Ramos (cell line): ENCODE measurements at regions not wholly inside any gene's neighbourhood (a gene's known extent, or its start where the extent isn't known, plus 50 kb on each side); places are given as distances from the start of the nearest gene placed in this dataset.
"Not testable (repeated sequence)": the region's sequence is repeated elsewhere in the genome, so short reads cannot be mapped to it uniquely, and the experiment has no call there.

Source experiments
- in situ Hi-C: fragments of 300-500 bp; cut with MboI; formaldehyde crosslinking; loops from one replicate; pipeline ENCODE4 v1.14.3; 2022; ENCODE audit warnings: low sequenced_read_pairs; ENCODE audit not compliant: unreplicated experiment

GRCh38 chr2:60212181-60212945, 341.1 kb downstream of the BCL11A start:
- in situ Hi-C loops = no loop called here

DNA sequence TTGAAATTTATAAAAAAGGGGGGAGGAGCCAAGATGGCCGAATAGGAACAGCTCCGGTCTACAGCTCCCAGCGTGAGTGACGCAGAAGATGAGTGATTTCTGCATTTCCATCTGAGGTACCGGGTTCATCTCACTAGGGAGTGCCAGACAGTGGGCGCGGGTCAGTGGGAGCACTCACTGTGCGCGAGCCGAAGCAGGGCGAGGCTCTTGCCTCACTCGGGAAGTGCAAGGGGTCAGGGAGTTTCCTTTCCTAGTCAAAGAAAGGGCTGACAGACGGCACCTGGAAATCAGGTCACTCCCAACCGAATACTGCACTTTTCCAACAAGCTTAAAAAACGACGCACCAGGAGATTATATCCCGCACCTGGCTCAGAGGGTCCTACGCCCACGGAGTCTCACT, 364.4 kb downstream of the BCL11A start:
- in situ Hi-C loops = not testable (repeated sequence)

DNA sequence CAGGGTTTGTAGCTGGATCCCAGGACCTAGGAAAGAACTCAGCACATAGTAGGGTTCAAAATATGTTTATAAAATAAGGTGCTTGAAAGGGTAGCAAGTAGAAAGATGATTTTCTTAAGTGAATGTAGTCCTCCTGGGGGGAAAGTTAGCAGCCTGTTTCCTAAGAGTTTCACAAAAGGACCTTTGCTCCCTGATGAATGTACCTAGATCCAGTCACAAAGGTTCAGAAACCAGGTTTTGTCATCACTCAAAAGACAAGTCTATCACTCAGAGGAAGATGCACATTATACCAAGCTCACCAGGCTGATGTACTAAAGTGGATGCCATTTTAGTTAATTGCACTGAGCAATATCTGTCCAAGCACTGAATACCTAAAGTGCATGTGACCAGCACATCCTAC, 378.2 kb downstream of the BCL11A start:
- in situ Hi-C loops = no loop called here

DNA sequence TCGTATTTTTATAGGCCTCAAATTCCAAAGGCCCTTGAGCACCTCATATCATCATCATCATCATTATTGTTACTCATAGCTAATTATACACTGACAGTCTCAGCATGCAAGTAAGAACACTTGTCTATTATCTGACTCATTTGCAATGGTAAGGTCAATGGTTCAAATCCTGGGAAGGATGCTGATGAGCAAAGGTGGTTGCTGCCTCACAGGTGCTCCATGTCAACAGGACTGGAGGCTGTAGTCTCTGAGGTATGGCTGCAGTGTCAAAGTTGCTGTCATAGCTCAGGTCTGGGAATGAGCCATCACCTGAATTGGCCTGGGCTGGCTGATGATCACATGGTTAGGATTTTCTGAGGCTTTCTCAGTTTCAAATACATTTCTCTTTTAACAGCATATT, 379.3 kb downstream of the BCL11A start:
- in situ Hi-C loops = no loop called here

GRCh38 chr2:60172801-60173200, 380.7 kb downstream of the BCL11A start:
- in situ Hi-C loops = no loop called here

DNA sequence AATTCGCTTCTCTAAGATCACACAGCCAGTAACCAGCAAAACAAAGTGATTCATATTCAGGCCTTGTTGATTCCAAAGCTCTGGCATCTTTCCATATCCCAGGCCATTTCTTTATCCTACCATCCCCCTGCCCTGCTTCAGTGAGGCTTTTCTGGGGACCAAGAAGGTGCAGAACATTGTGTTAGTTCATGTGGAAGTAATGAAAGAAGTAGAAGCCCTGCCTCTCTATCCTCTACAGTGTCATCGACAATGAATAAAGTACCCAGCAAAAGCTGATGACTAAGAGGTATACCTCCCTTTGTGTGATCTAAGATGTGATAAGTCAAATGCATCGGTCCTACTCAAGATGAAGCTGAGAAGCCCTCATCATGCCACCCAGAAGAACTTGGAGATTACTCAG, 383.2 kb downstream of the BCL11A start:
- in situ Hi-C loops = no loop called here

DNA sequence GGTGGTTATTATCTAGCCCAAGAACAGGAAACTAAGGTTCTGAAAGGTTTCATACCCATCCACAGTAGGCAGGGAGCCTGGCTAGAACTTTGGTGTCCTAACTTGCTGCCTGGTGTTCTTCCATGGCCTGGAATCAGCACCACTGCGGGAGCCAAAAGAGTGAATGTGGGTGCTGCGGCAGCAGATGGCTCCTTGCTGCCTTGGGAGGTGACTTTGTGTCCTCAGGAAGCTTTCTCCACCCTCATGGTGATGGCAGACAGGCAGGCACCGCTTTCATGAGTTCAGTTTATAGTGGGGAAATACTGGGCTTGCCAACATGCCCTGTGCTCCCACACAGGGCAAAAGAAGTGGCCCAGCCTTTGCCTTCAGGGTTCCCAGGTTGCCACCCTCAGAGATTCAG, 385.2 kb downstream of the BCL11A start:
- in situ Hi-C loops = no loop called here

- in situ Hi-C loops = no loop called here
Measured at GRCh38 chr2:60167089-60167488, 386.4 kb downstream of the BCL11A start.

DNA sequence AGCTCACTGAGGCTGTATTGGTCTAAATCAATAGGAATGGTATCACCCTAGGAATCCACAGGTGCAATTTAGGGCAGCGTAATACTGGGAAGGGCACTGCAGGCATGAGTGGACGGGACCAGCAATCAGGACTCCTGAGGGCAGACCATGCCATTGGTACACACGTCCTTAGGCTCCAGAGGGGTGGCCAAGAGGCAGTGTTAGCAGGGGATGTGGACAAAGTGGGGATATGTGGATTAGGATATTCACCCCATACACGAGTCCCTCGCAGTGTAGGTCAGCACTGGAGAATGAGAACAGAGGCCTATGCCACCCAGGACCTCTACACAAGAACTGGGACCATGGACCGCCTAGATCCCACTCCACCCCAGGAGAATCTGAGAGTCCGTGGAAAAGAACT, 389.8 kb downstream of the BCL11A start:
- in situ Hi-C loops = no loop called here

- in situ Hi-C loops = no loop called here
Measured at GRCh38 chr2:60159519-60159918, 393.9 kb downstream of the BCL11A start.

DNA sequence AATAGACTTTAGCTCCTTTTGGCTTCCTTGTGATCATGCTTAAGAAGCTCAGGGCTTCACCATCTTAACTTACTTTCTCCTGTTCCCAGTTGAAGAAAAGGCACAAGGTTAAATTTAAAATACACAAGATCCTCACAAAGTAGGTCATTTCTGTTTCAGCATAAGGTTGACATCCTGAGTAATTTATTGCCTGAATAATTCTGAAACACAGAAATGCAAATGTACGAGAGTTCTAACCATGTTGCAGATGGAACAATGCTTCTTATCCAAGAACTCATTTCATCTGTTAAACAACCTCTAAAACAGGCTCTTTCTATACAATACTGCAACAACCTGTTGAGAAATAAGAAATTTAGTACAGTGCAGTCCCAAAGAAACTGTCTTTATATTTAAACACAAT, 395.2 kb downstream of the BCL11A start:
- in situ Hi-C loops = no loop called here

DNA sequence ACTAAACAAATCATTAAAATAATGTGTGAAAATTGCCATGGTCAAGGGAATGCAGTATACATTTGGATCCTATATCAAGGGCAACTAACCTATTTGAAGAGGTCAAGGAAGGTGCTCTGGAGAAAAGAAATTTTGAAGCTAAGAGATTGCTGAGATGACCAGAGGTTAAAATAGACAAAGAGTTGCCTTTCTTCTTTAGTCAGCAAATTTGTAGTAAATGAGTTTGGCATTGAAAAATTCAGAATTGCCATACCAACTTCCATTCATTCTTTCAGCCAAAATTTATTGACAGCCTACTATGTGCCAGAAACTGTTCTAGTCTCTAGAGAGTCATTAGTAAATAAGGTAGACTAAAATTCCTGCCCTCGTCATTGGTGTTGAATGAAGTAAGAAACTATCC, 396.2 kb downstream of the BCL11A start:
- in situ Hi-C loops = no loop called here

DNA sequence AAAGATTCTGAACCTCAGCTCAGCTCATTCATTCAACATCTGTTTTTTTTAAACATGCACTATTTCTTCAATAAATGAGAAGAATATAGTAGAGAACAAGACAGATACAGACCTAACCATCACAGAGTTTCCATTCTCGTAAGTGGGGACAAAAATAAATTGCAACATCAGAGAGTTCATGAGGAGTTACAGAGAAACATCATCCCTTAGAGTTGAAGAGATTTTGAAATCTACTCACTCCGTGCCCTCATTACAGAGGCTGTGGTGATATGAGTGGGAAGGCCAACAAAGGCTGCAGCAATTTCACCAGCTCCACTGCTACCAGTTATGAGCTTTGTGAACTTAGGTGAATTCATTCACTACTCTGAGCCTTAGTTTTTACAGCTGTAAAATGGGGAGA, 399.3 kb downstream of the BCL11A start:
- in situ Hi-C loops = no loop called here

- in situ Hi-C loops = no loop called here
Measured at GRCh38 chr2:60152226-60152833, 401.1 kb downstream of the BCL11A start.

- in situ Hi-C loops = no loop called here
Measured at GRCh38 chr2:60149176-60149575, 404.3 kb downstream of the BCL11A start.

DNA sequence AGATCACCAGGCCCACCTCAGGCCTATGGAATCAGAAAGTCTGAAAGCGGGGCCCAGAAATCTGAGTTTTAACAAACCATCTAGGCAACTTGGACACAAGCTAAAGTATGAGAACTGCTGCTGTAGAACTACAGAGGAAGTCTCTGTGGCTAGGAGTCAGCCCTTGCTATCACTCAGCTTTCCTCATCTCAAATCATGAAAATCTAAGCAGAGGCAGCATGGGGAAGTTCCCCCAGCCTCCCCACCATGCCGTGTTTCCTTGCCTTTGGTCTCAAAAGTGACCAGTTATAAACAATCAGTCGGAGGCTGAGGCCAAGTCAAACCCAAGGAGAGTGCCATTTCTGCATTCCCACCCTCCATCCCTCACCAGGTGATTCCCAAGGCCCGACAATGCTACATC, 404.7 kb downstream of the BCL11A start:
- in situ Hi-C loops = no loop called here

DNA sequence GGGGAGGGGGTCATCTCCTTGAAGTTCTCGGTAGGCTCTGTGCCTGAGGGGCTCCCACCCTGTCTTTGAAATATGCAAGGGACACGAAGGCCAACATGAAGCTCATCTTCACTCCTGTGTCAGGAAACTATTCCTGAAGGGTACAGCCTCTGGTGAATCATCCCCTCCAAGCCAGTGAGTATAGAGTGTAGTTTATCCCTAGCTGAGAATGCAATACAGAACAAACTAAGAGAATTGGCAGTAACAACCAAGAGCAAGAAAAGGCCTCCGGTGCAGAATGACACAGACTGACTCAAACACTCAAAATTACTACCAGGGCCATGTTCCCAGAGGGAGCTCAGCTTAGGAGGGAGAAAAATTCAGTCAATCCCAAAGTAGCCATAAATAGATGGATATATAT, 413.3 kb downstream of the BCL11A start:
- in situ Hi-C loops = no loop called here

GRCh38 chr2:60136913-60137312, 416.5 kb downstream of the BCL11A start:
- in situ Hi-C loops = no loop called here

- in situ Hi-C loops = no loop called here
Measured at GRCh38 chr2:60127191-60127590, 426.3 kb downstream of the BCL11A start.

DNA sequence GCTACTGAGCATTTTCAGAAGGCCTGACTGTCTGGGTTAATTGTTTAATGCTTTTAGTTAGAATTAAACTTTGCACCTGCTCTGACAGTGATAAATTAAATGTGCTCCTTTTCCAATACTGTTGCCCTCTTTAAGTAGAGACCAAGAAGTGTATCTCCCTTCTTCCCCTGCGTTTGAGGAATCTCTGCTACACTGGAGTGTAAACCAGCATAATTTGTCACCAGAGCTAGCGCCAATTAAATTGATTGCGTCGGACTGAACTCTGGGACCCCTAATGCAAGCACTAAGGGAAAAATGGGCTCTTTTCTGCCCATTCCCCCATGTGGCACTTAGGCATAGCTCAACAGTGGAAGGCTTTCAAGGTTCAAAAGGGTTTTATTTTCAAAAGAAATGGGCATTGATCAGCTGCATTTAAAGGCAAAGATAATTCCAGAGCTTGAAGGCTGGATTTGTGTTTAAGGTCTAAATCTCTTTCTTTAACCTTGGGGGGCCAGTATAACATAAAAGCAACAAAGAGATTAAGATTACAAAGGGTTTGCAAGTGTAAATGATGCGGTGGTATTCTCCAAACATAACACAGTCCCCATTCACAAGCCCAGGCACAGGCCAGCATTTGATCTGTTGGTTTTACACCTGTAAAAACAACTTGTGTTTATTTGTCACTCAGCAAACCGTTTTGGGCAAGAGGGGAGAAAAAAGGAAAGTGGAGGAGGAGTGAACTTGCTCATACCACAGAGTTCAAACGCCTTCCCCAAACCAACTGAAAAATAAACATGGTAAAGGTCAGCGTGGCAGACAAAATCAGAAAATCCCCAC, 427.6 kb downstream of the BCL11A start:
- in situ Hi-C loops = no loop called here

- in situ Hi-C loops = no loop called here
Measured at GRCh38 chr2:60119778-60120177, 433.7 kb downstream of the BCL11A start.
